Endothelial cell of umbilical vein (primary cell): ENCODE measurements at regions not wholly inside any gene's neighbourhood (a gene's known extent, or its start where the extent isn't known, plus 50 kb on each side); places are given as distances from the start of the nearest gene placed in this dataset.

Experiments used
- BruUV-seq: library from RNA; stranded (reverse); fragments of 400-500 nt; replicated peaks from 2 replicates; lab custom pipeline; 2021; lab: Mats Ljungman, UMichigan
- CTCF ChIA-PET: fragments of 300-600, 350-600 bp; sonication (Branson Sonifier 250); formaldehyde crosslinking; loops from one replicate; lab custom pipeline; 2021; ENCODE audit warnings: antibody characterized with exemption, inconsistent platforms; lab: Charles Lee
- POLR2A ChIA-PET: fragments of 300-600, 350-600 bp; sonication (Branson Sonifier 250); formaldehyde crosslinking; loops from one replicate; lab custom pipeline; 2021; ENCODE audit warnings: antibody characterized with exemption, inconsistent platforms; lab: Charles Lee
- DNase-seq: peaks from one replicate; pipeline ENCODE4 v3.0.0-alpha.2; 2011; ENCODE audit warnings: low read depth, low spot score
- FAIRE-seq: peaks from 2 replicates; lab custom pipeline; 2011; peaks lifted over from hg19 to GRCh38; lab: Jason Lieb, UNC
- H2AFZ ChIP-seq: 2 replicates; pipeline ENCODE4 v1.6.0; 2012; ENCODE audit warnings: low read depth, low read length, control low read depth, inconsistent platforms
- H3K27ac ChIP-seq: 2 replicates; pipeline ENCODE4 v1.5.1; 2011; ENCODE audit warnings: low read depth, mild to moderate bottlenecking, control low read depth, low read length, moderate library complexity; ENCODE audit not compliant: insufficient read depth
- H3K27me3 ChIP-seq, 2 experiments: 2 replicates each; pipeline versions ENCODE4 v1.6.0 to v1.6.1; 2011; ENCODE audit warnings: low read length in 2 of 2, mixed read lengths in 1 of 2; ENCODE audit not compliant: control insufficient read depth in 2 of 2, insufficient read depth in 2 of 2
- H3K36me3 ChIP-seq, 2 experiments: 2 replicates in 1 of 2; 3 replicates in 1 of 2; pipeline ENCODE4 v1.5.1; 2011; ENCODE audit warnings: low read length in 2 of 2, mild to moderate bottlenecking in 1 of 2, moderate library complexity in 1 of 2; ENCODE audit not compliant: control insufficient read depth in 2 of 2, insufficient read depth in 2 of 2; ENCODE audit errors: extremely low read depth in 1 of 2
- H3K4me1 ChIP-seq: 3 replicates; pipeline ENCODE4 v1.5.1; 2011; ENCODE audit warnings: mild to moderate bottlenecking, low read length; ENCODE audit not compliant: control insufficient read depth, insufficient read depth; ENCODE audit errors: extremely low read depth
- H3K4me2 ChIP-seq: 2 replicates; pipeline ENCODE4 v1.6.1; 2011; ENCODE audit warnings: low read length, control low read depth, mixed read lengths; ENCODE audit not compliant: insufficient read depth
- H3K4me3 ChIP-seq, 3 experiments: fragments of 200-600 bp in 1 of 3; sonication (generic), shearing (Covaris generic) in 1 of 3; replicated peaks in 1 of 3; 2 replicates each; pipeline ENCODE4 v1.5.1; 2011 to 2016; ENCODE audit warnings: control low read depth in 3 of 3, low read length in 3 of 3, mild to moderate bottlenecking in 2 of 3, inconsistent platforms in 1 of 3, low read depth in 1 of 3, moderate library complexity in 1 of 3; ENCODE audit not compliant: insufficient read depth in 1 of 3
- H3K79me2 ChIP-seq: 2 replicates; pipeline ENCODE4 v1.6.0; 2012; ENCODE audit warnings: low read length, inconsistent platforms; ENCODE audit not compliant: control insufficient read depth, insufficient read depth
- H3K9ac ChIP-seq: replicated peaks from 2 replicates; pipeline ENCODE3; 2011; ENCODE audit warnings: low read length, control low read depth; ENCODE audit not compliant: insufficient read depth; ENCODE audit errors: extremely low read depth
- H3K9me1 ChIP-seq: replicated peaks from 3 replicates; pipeline ENCODE4 v1.6.0; 2011; ENCODE audit warnings: mild to moderate bottlenecking, low read length; ENCODE audit not compliant: control insufficient read depth, insufficient read depth; ENCODE audit errors: extremely low read depth
- H3K9me3 ChIP-seq: replicated peaks from 2 replicates; pipeline ENCODE4 v1.5.1; 2012; ENCODE audit warnings: low read length, inconsistent platforms; ENCODE audit not compliant: control insufficient read depth, insufficient read depth
- H4K20me1 ChIP-seq: replicated peaks from 2 replicates; pipeline ENCODE3; 2011; ENCODE audit warnings: mild to moderate bottlenecking, low read length; ENCODE audit not compliant: control insufficient read depth, insufficient read depth; ENCODE audit errors: extremely low read depth
- EZH2 ChIP-seq: IDR thresholded peaks from 2 replicates; pipeline ENCODE4 v1.6.1; 2012; ENCODE audit warnings: borderline replicate concordance, low read depth, mild to moderate bottlenecking, moderate library complexity, low read length, inconsistent platforms; ENCODE audit not compliant: severe bottlenecking
- FOS ChIP-seq: IDR thresholded peaks from 2 replicates; pipeline ENCODE4 v1.6.1; 2011; ENCODE audit warnings: mild to moderate bottlenecking, low read length, moderate library complexity, borderline replicate concordance; ENCODE audit not compliant: insufficient read depth
- GATA2 ChIP-seq: IDR thresholded peaks from 2 replicates; pipeline ENCODE4 v1.7.0; 2011; ENCODE audit warnings: low read depth, mild to moderate bottlenecking, moderate library complexity, mixed read lengths, low read length; ENCODE audit not compliant: insufficient read length, insufficient read depth
- JUN ChIP-seq: IDR thresholded peaks from 2 replicates; pipeline ENCODE4 v1.6.1; 2011; ENCODE audit warnings: borderline replicate concordance, low read depth; ENCODE audit not compliant: insufficient read length, insufficient read depth
- MYC ChIP-seq: IDR thresholded peaks from one replicate; pipeline ENCODE4 v1.6.1; 2011; ENCODE audit warnings: mild to moderate bottlenecking, low read depth, low read length
- POLR2A ChIP-seq: IDR thresholded peaks from 2 replicates; pipeline ENCODE4 v1.6.1; 2012; ENCODE audit warnings: low read depth, mild to moderate bottlenecking, control low read depth, low read length
- POLR2AphosphoS5 ChIP-seq: IDR thresholded peaks from 2 replicates; pipeline ENCODE4 v1.6.1; 2012; ENCODE audit warnings: low read depth, mild to moderate bottlenecking, control low read depth, low read length, moderate library complexity; ENCODE audit not compliant: insufficient read depth
- dilution Hi-C: fragments of 300-500 bp; cut with MboI; formaldehyde crosslinking; loops from one replicate; pipeline ENCODE4 v1.15.0; 2019; ENCODE audit warnings: low sequenced_read_pairs; ENCODE audit not compliant: extremely low pct_ligation_motif_present
- intact Hi-C: fragments of 100-400 bp; cut with micrococcal nuclease; formaldehyde crosslinking; loops from one replicate; pipeline ENCODE4 v1.10.0; 2022
- TF ChIP-seq, protein P1 (sequence below): IDR thresholded peaks from 2 replicates; pipeline ENCODE4 v1.6.1; 2011; ENCODE audit not compliant: insufficient read depth, insufficient read length
- TF ChIP-seq, protein P2 (sequence below), 2 donors: IDR thresholded peaks; 1 replicate in 1 of 2; 2 replicates in 1 of 2; pipeline ENCODE4 v1.5.1; 2011; ENCODE audit warnings: low read length in 2 of 2, mild to moderate bottlenecking in 2 of 2, moderate library complexity in 2 of 2, control low read depth in 1 of 2, inconsistent platforms in 1 of 2, low read depth in 1 of 2; ENCODE audit not compliant: insufficient read depth in 1 of 2; ENCODE audit errors: extremely low read depth in 1 of 2

DNA sequence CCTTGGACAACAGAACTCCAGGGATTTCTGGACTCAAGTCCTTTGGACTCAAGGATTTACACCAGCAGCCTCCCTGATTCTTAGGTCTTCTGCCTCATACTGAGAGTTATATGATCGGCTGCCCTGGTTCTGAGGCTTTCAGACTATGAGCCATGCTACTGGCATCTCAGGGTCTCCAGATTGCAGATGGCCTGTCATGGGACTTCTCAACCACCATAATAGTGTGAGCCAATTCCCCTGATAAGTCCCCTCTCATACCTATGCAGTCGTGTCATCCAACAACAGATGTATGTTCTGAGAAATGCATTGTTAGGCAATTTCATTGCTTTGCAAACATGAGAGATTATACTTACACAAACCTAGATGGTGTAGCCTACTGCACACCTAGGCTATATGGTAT lies 61.4 kb upstream of the MSTN start:
- no peak for FAIRE-seq
- intact Hi-C loops, result no loop called here
- Histone ChIP-seq H3K4me3 (no peak overlapping the region), H3K27me3 (no peaks in the 10 kb centered on the region), H4K20me1 (no peaks in the 10 kb centered on the region), H3K9ac (no peak overlapping the region), H3K79me2 (no peaks in the 10 kb centered on the region), H3K9me3 (no peaks in the 10 kb centered on the region), H3K4me1 (no peaks in the 10 kb centered on the region), H3K9me1 (no peaks in the 10 kb centered on the region), H3K36me3 (no peaks in the 10 kb centered on the region), H2AFZ (no peak overlapping the region), H3K27ac (no peak overlapping the region), H3K4me2 (no peak overlapping the region)
- DNase-seq, result no peak
- POLR2A ChIA-PET, result no interaction called here
- TF ChIP-seq JUN (no peak), POLR2AphosphoS5 (no peak), MYC (no peak), FOS (no peak), POLR2A (no peak), EZH2 (no peak), GATA2 (no peak)
- TF ChIP-seq, protein P1, sequence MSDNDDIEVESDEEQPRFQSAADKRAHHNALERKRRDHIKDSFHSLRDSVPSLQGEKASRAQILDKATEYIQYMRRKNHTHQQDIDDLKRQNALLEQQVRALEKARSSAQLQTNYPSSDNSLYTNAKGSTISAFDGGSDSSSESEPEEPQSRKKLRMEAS, result no peak
- TF ChIP-seq, protein P2, sequence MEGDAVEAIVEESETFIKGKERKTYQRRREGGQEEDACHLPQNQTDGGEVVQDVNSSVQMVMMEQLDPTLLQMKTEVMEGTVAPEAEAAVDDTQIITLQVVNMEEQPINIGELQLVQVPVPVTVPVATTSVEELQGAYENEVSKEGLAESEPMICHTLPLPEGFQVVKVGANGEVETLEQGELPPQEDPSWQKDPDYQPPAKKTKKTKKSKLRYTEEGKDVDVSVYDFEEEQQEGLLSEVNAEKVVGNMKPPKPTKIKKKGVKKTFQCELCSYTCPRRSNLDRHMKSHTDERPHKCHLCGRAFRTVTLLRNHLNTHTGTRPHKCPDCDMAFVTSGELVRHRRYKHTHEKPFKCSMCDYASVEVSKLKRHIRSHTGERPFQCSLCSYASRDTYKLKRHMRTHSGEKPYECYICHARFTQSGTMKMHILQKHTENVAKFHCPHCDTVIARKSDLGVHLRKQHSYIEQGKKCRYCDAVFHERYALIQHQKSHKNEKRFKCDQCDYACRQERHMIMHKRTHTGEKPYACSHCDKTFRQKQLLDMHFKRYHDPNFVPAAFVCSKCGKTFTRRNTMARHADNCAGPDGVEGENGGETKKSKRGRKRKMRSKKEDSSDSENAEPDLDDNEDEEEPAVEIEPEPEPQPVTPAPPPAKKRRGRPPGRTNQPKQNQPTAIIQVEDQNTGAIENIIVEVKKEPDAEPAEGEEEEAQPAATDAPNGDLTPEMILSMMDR (IDR thresholded peaks at IDR 0.05; ENCODE audit: extremely low read depth in 1 of 2, insufficient read depth in 1 of 2, low read depth in 1 of 2, low read length in 2 of 2), result no peak
- dilution Hi-C loops, result no loop called here
- CTCF ChIA-PET, result interaction anchor here (1.1 to 1.3 kb wide), 3 partner anchors 39 to 463 kb away, joined by 3 to 4 read pairs (median 4); partner anchors contain the start of gene ASNSD1
- no TSS peak for BruUV-seq
